Upper lobe of right lung (tissue), 1 donor: ENCODE measurements at regions not wholly inside any gene's neighbourhood (a gene's known extent, or its start where the extent isn't known, plus 50 kb on each side); places are given as distances from the start of the nearest gene placed in this dataset.

ENCODE experiments used
- ATAC-seq: fragments of 200-7000 bp; cut with Tn5 transposase; one replicate; pipeline ENCODE4 v1.9.1; 2020; ENCODE audit warnings: mild to moderate bottlenecking, moderate library complexity
- DNase-seq: peaks from one replicate; pipeline ENCODE4 v3.0.0-alpha.2; 2020
- H3K27ac ChIP-seq: fragments of 200-600 bp; one replicate; pipeline ENCODE4 v1.8.0; 2022
- H3K27me3 ChIP-seq: fragments of 200-600 bp; one replicate; pipeline ENCODE4 v1.8.0; 2022; ENCODE audit warnings: mild to moderate bottlenecking
- H3K36me3 ChIP-seq: fragments of 200-600 bp; one replicate; pipeline ENCODE4 v1.8.0; 2022
- H3K4me1 ChIP-seq: fragments of 200-600 bp; one replicate; pipeline ENCODE4 v1.8.0; 2022
- H3K4me3 ChIP-seq: fragments of 200-600 bp; one replicate; pipeline ENCODE4 v1.8.0; 2022; ENCODE audit warnings: mild to moderate bottlenecking
- H3K9me3 ChIP-seq: fragments of 200-600 bp; one replicate; pipeline ENCODE4 v1.8.0; 2022
- CTCF ChIP-seq: fragments of 200-600 bp; IDR thresholded peaks from one replicate; pipeline ENCODE4 v1.8.0; 2022; ENCODE audit warnings: antibody characterized with exemption
- intact Hi-C: fragments of 100-400 bp; cut with DNase I; formaldehyde crosslinking; loops from one replicate; pipeline ENCODE4 v1.11.0; 2022
- donor health status: DM: no; HTN: yes; CAD: no; lungs with severe emphysema.

DNA sequence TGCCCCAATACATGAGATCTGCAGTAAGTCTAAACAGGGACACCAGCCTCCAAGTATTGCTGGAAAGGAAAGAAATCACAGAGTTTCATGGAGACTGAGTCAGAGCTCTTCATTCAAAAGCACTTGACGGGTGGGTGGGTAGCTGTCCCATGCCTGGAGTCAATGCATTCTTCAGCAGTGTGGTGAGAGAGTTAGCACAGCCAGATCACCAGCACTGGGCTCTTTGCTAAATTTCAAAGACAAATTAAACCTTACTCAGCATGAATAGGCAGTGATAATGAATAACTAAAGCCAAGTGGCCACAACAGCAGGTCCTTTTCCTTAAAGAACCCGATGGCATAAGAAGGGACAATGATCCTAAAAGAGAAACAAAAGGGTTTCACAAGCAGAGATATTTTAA lies 192.4 kb downstream of the ACTL7B start:
- H3K4me3 ChIP-seq = no peak overlapping the region
- intact Hi-C loops = no loop called here
- no peaks in the 10 kb centered on the region for H3K4me1 ChIP-seq
- ATAC-seq (no peak), DNase-seq (no peak)
- H3K27ac ChIP-seq = no peak overlapping the region
- no peaks in the 10 kb centered on the region for H3K27me3 ChIP-seq
- H3K9me3 ChIP-seq = no peaks in the 10 kb centered on the region
- TF ChIP-seq CTCF = no peak
- H3K36me3 ChIP-seq = no peaks in the 10 kb centered on the region

DNA sequence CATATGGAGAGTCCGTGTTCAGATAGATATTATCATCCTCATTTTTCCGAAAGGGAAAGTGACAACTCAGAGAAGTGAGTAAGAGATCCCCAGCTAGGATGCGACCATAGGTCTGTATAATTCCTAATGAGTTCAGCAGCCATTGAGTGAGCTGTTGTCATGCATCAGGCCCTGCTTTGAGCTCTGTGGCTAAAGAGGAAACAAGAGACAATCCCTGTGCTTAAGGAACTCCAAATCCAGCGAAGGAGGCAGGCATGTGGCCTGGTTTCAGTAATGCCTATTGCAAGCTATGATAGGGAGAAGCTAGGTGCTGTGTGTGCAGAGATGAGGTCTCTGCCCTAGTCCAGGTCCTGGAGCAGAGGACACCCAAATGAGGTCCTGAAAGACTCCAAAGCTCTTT lies 192.8 kb downstream of the ACTL7B start:
- ATAC-seq (no peak), DNase-seq (no peak)
- Histone ChIP-seq H3K27ac (no peak overlapping the region), H3K4me3 (no peak overlapping the region), H3K4me1 (no peaks in the 10 kb centered on the region), H3K36me3 (no peaks in the 10 kb centered on the region), H3K27me3 (no peaks in the 10 kb centered on the region), H3K9me3 (no peaks in the 10 kb centered on the region)
- TF ChIP-seq CTCF = no peak
- intact Hi-C loops = no loop called here

GRCh38 chr9:108662091-108662875 lies 193.5 kb downstream of the ACTL7B start:
- DNase-seq (no peak), ATAC-seq (no peak)
- Histone ChIP-seq H3K36me3 (no peaks in the 10 kb centered on the region), H3K4me3 (no peak overlapping the region), H3K4me1 (no peaks in the 10 kb centered on the region), H3K27me3 (no peaks in the 10 kb centered on the region), H3K9me3 (no peaks in the 10 kb centered on the region), H3K27ac (no peak overlapping the region)
- no peak for TF ChIP-seq CTCF
- intact Hi-C loops = no loop called here

DNA sequence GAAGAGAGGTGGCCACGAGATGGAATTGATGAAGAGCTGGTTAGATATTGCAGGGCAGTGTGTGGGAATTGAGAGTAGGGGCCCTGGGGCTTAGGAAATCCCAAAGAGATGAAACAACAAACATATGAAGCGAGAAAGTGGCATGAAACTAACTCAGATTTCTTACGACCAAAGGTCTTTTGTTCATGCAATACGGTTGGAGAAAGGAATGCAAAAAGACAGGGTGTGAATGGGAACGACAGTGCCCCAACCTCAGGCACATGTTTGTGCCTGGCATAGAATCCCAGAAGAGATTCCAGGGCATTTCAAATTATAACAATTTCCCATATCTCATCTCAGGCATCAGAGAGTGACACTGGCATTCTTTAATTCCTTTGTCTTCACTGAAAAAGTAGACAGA lies 199.2 kb downstream of the ACTL7B start:
- Histone ChIP-seq H3K27me3 (no peaks in the 10 kb centered on the region), H3K9me3 (no peaks in the 10 kb centered on the region), H3K36me3 (no peaks in the 10 kb centered on the region), H3K4me1 (no peaks in the 10 kb centered on the region), H3K4me3 (no peak overlapping the region), H3K27ac (no peak overlapping the region)
- intact Hi-C loops = no loop called here
- ATAC-seq (no peak), DNase-seq (no peak)
- TF ChIP-seq CTCF = no peak

GRCh38 chr9:108655818-108656217 lies 200.0 kb downstream of the ACTL7B start:
- DNase-seq = no peak
- no peaks in the 10 kb centered on the region for H3K4me1 ChIP-seq
- no peaks in the 10 kb centered on the region for H3K27me3 ChIP-seq
- no peak for ATAC-seq
- H3K36me3 ChIP-seq = no peaks in the 10 kb centered on the region
- intact Hi-C loops = no loop called here
- H3K4me3 ChIP-seq = no peak overlapping the region
- no peaks in the 10 kb centered on the region for H3K9me3 ChIP-seq
- TF ChIP-seq CTCF = no peak
- no peak overlapping the region for H3K27ac ChIP-seq

- Histone ChIP-seq H3K27ac (no peak overlapping the region), H3K9me3 (no peaks in the 10 kb centered on the region), H3K27me3 (no peaks in the 10 kb centered on the region), H3K4me3 (no peak overlapping the region), H3K4me1 (no peaks in the 10 kb centered on the region), H3K36me3 (no peaks in the 10 kb centered on the region)
- DNase-seq (no peak), ATAC-seq (no peak)
- TF ChIP-seq CTCF = no peak
- intact Hi-C loops = no loop called here
These were observed 201.2 kb downstream of the ACTL7B start for GRCh38 chr9:108654566-108654965.
